Loucy (cell line): ENCODE measurements at regions not wholly inside any gene's neighbourhood (a gene's known extent, or its start where the extent isn't known, plus 50 kb on each side); places are given as distances from the start of the nearest gene placed in this dataset.

ENCODE experiments used
- H2AFZ ChIP-seq: fragments of 200-600 bp; sonication (generic); 2 replicates; pipeline ENCODE4 v1.6.0; 2016; ENCODE audit warnings: antibody characterized with exemption, mild to moderate bottlenecking, low read length, moderate library complexity
- H3F3A ChIP-seq: fragments of 200-600 bp; 2 replicates; pipeline ENCODE4 v1.6.0; 2016; ENCODE audit warnings: antibody characterized with exemption, low read depth, mild to moderate bottlenecking
- H3K27me3 ChIP-seq: fragments of 200-600 bp; sonication (generic); 2 replicates; pipeline ENCODE4 v1.6.1; 2014; ENCODE audit warnings: low read length, mild to moderate bottlenecking; ENCODE audit not compliant: insufficient read depth, poor library complexity, severe bottlenecking
- H3K36me3 ChIP-seq: fragments of 200-600 bp; sonication (generic); 2 replicates; pipeline ENCODE4 v1.6.1; 2016; ENCODE audit warnings: low read length; ENCODE audit not compliant: insufficient read depth
- H3K4me1 ChIP-seq: fragments of 200-600 bp; sonication (generic); 2 replicates; pipeline ENCODE4 v1.5.1; 2014; ENCODE audit warnings: low read length, mild to moderate bottlenecking; ENCODE audit not compliant: insufficient read depth, poor library complexity, severe bottlenecking
- H3K4me2 ChIP-seq: fragments of 200-600 bp; sonication (generic); 2 replicates; pipeline ENCODE4 v1.6.0; 2014; ENCODE audit warnings: antibody characterized with exemption, low read length, low read depth, mild to moderate bottlenecking; ENCODE audit not compliant: poor library complexity, severe bottlenecking
- H3K4me3 ChIP-seq: fragments of 200-600 bp; sonication (generic); 2 replicates; pipeline ENCODE4 v1.5.1; 2014; ENCODE audit warnings: low read length, mild to moderate bottlenecking, mixed read lengths; ENCODE audit not compliant: poor library complexity, severe bottlenecking
- H3K79me2 ChIP-seq: fragments of 200-600 bp; sonication (generic); 2 replicates; pipeline ENCODE4 v1.6.1; 2014; ENCODE audit warnings: low read length; ENCODE audit not compliant: insufficient read depth
- H3K9ac ChIP-seq: fragments of 200-600 bp; sonication (generic); 2 replicates; pipeline ENCODE4 v1.6.0; 2014; ENCODE audit warnings: mild to moderate bottlenecking, low read depth, low read length, moderate library complexity; ENCODE audit not compliant: poor library complexity, severe bottlenecking
- H3K9me2 ChIP-seq: fragments of 200-600 bp; sonication (generic); replicated peaks from 2 replicates; pipeline ENCODE4 v1.6.1; 2016; ENCODE audit warnings: low read depth, low read length, mixed read lengths
- H3K9me3 ChIP-seq: fragments of 200-600 bp; sonication (generic); 2 replicates; pipeline ENCODE4 v1.6.1; 2014; ENCODE audit warnings: mild to moderate bottlenecking, antibody characterized with exemption, low read length, low read depth; ENCODE audit not compliant: insufficient read depth
- H4K20me1 ChIP-seq: fragments of 200-600 bp; sonication (generic); 2 replicates; pipeline ENCODE4 v1.6.0; 2014; ENCODE audit warnings: antibody characterized with exemption, low read length, mild to moderate bottlenecking; ENCODE audit not compliant: insufficient read depth, poor library complexity, severe bottlenecking
- CTCF ChIP-seq: fragments of 200-600 bp; sonication (generic); conservative IDR thresholded peaks from 2 replicates; pipeline ENCODE4 v1.5.1; 2014; ENCODE audit warnings: mild to moderate bottlenecking, antibody characterized with exemption, low read length
- EZH2phosphoT487 ChIP-seq: fragments of 200-600 bp; IDR thresholded peaks from 2 replicates; pipeline ENCODE4 v1.6.1; 2018; ENCODE audit warnings: antibody characterized with exemption, mild to moderate bottlenecking, moderate library complexity, borderline replicate concordance

DNA sequence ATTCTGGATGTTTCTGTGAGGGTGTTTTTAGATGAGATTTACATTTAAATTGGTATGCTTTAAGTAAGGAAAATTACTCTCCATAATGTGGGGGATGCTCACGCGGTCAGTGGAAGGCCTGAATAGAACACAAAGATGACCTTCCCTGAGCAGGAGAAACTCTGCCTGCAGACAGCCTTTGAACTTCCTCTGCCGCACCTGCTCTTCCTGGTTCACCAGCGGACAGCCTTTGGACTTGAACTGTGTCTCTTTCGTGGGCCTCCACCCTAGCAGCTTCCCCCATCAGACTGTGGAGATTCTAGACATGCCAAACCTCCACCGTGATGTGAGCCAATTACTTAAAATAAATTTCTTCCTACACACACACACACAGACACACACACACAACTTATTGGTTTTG is 210.7 kb downstream of the EFCAB11 start:
- Histone ChIP-seq H3K9me2 (no peaks in the 10 kb centered on the region), H3K36me3 (no peaks in the 10 kb centered on the region), H2AFZ (no peak overlapping the region), H3K9ac (no peak overlapping the region), H3F3A (no peaks in the 10 kb centered on the region), H3K4me3 (no peak overlapping the region), H3K9me3 (peaks cover 13% of the 10 kb centered on the region; the same call in 1 of the 2 replicates), H3K4me2 (no peak overlapping the region), H3K27me3 (no peaks in the 10 kb centered on the region), H4K20me1 (no peaks in the 10 kb centered on the region), H3K79me2 (no peaks in the 10 kb centered on the region), H3K4me1 (no peaks in the 10 kb centered on the region)
- TF ChIP-seq EZH2phosphoT487 (no peak), CTCF (no peak)

DNA sequence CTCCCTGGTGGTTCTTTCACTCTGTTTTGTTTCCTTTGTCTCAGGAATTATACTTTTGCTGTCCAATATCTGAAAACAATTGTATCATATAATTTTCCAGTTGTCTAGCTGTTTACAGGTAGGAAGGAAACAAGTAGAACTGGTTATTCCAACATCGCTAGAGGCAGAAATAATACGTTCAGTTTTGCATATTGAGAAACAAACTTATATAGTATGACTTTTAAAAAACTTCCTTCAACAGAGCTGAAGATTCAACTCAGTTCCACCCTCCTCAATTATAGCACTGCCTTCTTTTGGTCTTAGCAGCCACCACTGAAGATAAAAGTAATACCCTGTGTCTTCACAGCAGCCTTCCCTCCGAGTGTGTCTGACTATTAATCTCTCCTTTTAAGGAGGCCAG is 214.3 kb downstream of the EFCAB11 start:
- Histone ChIP-seq H3K9ac (no peak overlapping the region), H3K4me2 (no peak overlapping the region), H4K20me1 (no peaks in the 10 kb centered on the region), H3K4me1 (no peaks in the 10 kb centered on the region), H3F3A (no peaks in the 10 kb centered on the region), H3K36me3 (no peaks in the 10 kb centered on the region), H2AFZ (no peak overlapping the region), H3K9me3 (peaks cover 13% of the 10 kb centered on the region; the same call in 1 of the 2 replicates), H3K4me3 (no peak overlapping the region), H3K79me2 (no peaks in the 10 kb centered on the region), H3K9me2 (no peaks in the 10 kb centered on the region), H3K27me3 (no peaks in the 10 kb centered on the region)
- no peak for TF ChIP-seq EZH2phosphoT487
- TF ChIP-seq CTCF, result no peak

GRCh38 chr14:89736881-89737280 is 217.6 kb downstream of the EFCAB11 start:
- no peaks in the 10 kb centered on the region for H3K79me2 ChIP-seq
- H3K27me3 ChIP-seq, result no peaks in the 10 kb centered on the region
- no peaks in the 10 kb centered on the region for H3K4me1 ChIP-seq
- no peak overlapping the region for H3K4me3 ChIP-seq
- peaks cover 13% of the 10 kb centered on the region; the same call in 1 of the 2 replicates for H3K9me3 ChIP-seq
- H3F3A ChIP-seq, result no peaks in the 10 kb centered on the region
- no peak overlapping the region for H3K4me2 ChIP-seq
- H3K36me3 ChIP-seq, result no peaks in the 10 kb centered on the region
- no peaks in the 10 kb centered on the region for H3K9me2 ChIP-seq
- H2AFZ ChIP-seq, result no peak overlapping the region
- H3K9ac ChIP-seq, result no peak overlapping the region
- TF ChIP-seq EZH2phosphoT487 (no peak), CTCF (no peak)
- no peaks in the 10 kb centered on the region for H4K20me1 ChIP-seq
